ENCODE measurements at regions not wholly inside any gene's neighbourhood (a gene's known extent, or its start where the extent isn't known, plus 50 kb on each side); places are given as distances from the start of the nearest gene placed in this dataset.

DNA sequence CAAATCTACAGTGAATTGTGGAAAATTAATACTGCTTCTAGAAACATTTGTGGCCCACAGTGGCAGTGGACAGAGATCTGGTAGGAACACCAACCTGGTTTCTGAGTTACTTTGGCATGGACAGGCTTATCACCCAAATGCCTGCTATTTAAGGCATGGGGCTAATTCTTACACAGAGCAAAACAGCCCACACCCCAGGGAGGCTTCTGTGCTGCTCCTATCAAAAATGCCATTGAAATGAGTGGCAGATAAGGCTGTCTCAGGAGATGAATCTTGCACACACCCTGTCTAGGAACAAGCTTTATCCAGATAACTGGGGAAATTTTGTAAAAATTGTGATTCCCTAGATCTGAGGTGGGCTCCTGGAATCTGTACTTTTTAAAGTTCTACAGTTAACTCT is 307.1 kb downstream of the TLE1 start:
- TF ChIP-seq CTCF (conservative IDR thresholded peaks at IDR 0.05), result no peak
- no peaks in the 10 kb centered on the region for H4K20me1 ChIP-seq (ENCODE audit: control insufficient read depth, insufficient read depth, insufficient read length)

More for the DNA sequence above, 307.1 kb downstream of the TLE1 start:
- Histone ChIP-seq H3K4me1 (ENCODE audit: insufficient read depth, low read length) (no peaks in the 10 kb centered on the region), H4K8ac (replicated peaks; ENCODE audit: insufficient read length, low read depth, low read length) (no peak overlapping the region), H3K79me2 (ENCODE audit: insufficient read depth, low read length) (no peaks in the 10 kb centered on the region), H3K14ac (ENCODE audit: insufficient read depth, low read length) (no peak overlapping the region), H3K27me3 (ENCODE audit: insufficient read depth, low read length) (no peaks in the 10 kb centered on the region), H3K23me2 (ENCODE audit: insufficient read length, low read depth, low read length, poor library complexity, severe bottlenecking) (no peaks in the 10 kb centered on the region), H2BK20ac (ENCODE audit: low read depth, low read length, poor library complexity, severe bottlenecking) (no peak overlapping the region), H3K9ac (ENCODE audit: extremely low read depth, insufficient read length, low read length) (no peak overlapping the region), H3K4ac (ENCODE audit: low read depth, low read length) (no peak overlapping the region), H3K4me2 (ENCODE audit: insufficient read depth, insufficient read length, low read length) (no peak overlapping the region), H3K18ac (ENCODE audit: insufficient read length, low read depth, low read length) (no peak overlapping the region), H3K79me1 (ENCODE audit: insufficient read depth, low read depth, low read length, poor library complexity, severe bottlenecking) (no peaks in the 10 kb centered on the region), H2BK120ac (ENCODE audit: low read depth, low read length, poor library complexity, severe bottlenecking) (no peak overlapping the region), H3K9me3 (ENCODE audit: control insufficient read depth, low read depth, low read length) (no peaks in the 10 kb centered on the region), H2AK5ac (ENCODE audit: insufficient read length, low read length) (no peak overlapping the region), H2AFZ (ENCODE audit: low read length) (no peak overlapping the region), H2BK5ac (ENCODE audit: insufficient read length, low read length) (no peak overlapping the region), H2BK15ac (ENCODE audit: low read depth, low read length) (no peak overlapping the region), H4K91ac (ENCODE audit: insufficient read length, low read depth, low read length) (no peak overlapping the region), H3K27ac (ENCODE audit: insufficient read length, low read depth, low read length) (no peak overlapping the region), H4K5ac (ENCODE audit: insufficient read length, low read depth, low read length) (no peak overlapping the region), H2BK12ac (ENCODE audit: insufficient read length, low read depth, low read length) (no peak overlapping the region), H3T11ph (ENCODE audit: low read length) (no peak overlapping the region), H3K23ac (ENCODE audit: insufficient read length, low read depth, low read length) (no peak overlapping the region), H3K56ac (ENCODE audit: insufficient read length, low read depth, low read length) (no peak overlapping the region)
- H3K4me3 Mint-ChIP-seq, result no peak overlapping the region
- H3K36me3 Mint-ChIP-seq (ENCODE audit: insufficient read depth in 1 of 3, low read depth in 3 of 3), result peaks cover 0 to 7% (median 0%) of the 10 kb centered on the region in 3 experiments; a peak in 2 of 7 replicates
- H3K4me1 Mint-ChIP-seq, result peaks cover 2 to 7% of the 10 kb centered on the region in 2 experiments
- no peak overlapping the region for H3K27ac Mint-ChIP-seq
- no peaks in the 10 kb centered on the region for H3K27me3 Mint-ChIP-seq (ENCODE audit: low read depth)
- DNase-seq, result no peak
- H3K9me3 Mint-ChIP-seq, result peaks cover 2 to 4% of the 10 kb centered on the region in 2 experiments; a peak in 2 of 5 replicates

Data from H9 (cell line).